Right lobe of liver (tissue), 6 donors: ENCODE measurements at regions not wholly inside any gene's neighbourhood (a gene's known extent, or its start where the extent isn't known, plus 50 kb on each side); places are given as distances from the start of the nearest gene placed in this dataset.

Source experiments
- ATAC-seq, 4 donors: fragments of 200-7000 bp; cut with Tn5 transposase; one replicate each; pipeline ENCODE4 v1.9.1; 2020; ENCODE audit warnings: mild to moderate bottlenecking in 4 of 4, moderate library complexity in 4 of 4
- DNase-seq, 3 donors: peaks; one replicate each; pipeline ENCODE4 v3.0.0-alpha.2; 2020
- H3K27ac ChIP-seq, 3 donors: fragments of 200-600 bp; one replicate each; pipeline ENCODE4 v1.8.0; 2022
- H3K27me3 ChIP-seq, 2 donors: fragments of 200-600 bp; one replicate each; pipeline ENCODE4 v1.8.0; 2022
- H3K36me3 ChIP-seq, 4 donors: fragments of 200-600 bp; sonication (generic) in 1 of 4; one replicate each; pipeline versions ENCODE4 v1.5.1 to v1.8.0; 2017 to 2022; ENCODE audit warnings: control low read depth in 1 of 4
- H3K4me1 ChIP-seq, 4 donors: fragments of 200-600 bp; sonication (generic) in 1 of 4; one replicate each; pipeline versions ENCODE4 v1.5.1 to v1.8.0; 2017 to 2022; ENCODE audit warnings: control low read depth in 1 of 4
- H3K4me3 ChIP-seq, 3 donors: fragments of 200-600 bp; one replicate each; pipeline ENCODE4 v1.8.0; 2022
- H3K9me3 ChIP-seq, 4 donors: fragments of 200-600 bp; sonication (generic) in 1 of 4; one replicate each; pipeline versions ENCODE4 v1.5.1 to v1.8.0; 2017 to 2022; ENCODE audit warnings: control low read depth in 1 of 4
- POLR2A ChIP-seq: fragments of 450-650 bp; IDR thresholded peaks from one replicate; pipeline ENCODE4 v1.6.1; 2017; ENCODE audit warnings: antibody characterized with exemption, mild to moderate bottlenecking
- WGBS: methylation state at CpG from one replicate; pipeline ENCODE4 v1.1.6; 2018; ENCODE audit warnings: low coverage, low lambda C conversion rate; ENCODE audit not compliant: insufficient coverage; ENCODE audit errors: missing lambda C conversion rate; 5-methylcytosine and 5-hydroxymethylcytosine counted together
- intact Hi-C, 2 donors: fragments of 100-400 bp; cut with DNase I; formaldehyde crosslinking; loops; one replicate each; pipeline versions ENCODE4 v1.11.2 to v1.14.1; 2022
- TF ChIP-seq, protein P1 (sequence below), 4 donors: fragments of 200-600 bp in 3 of 4; fragments of 450-650 bp in 1 of 4; IDR thresholded peaks; one replicate each; pipeline versions ENCODE4 v1.5.1 to v1.8.0; 2016 to 2022; ENCODE audit warnings: antibody characterized with exemption in 4 of 4, mild to moderate bottlenecking in 2 of 4
- donor health status: DM: no; HTN: yes; CAD: no.
- donor health status: DM: no; HTN: no; CAD: no.
- donor health status: DM: no; HTN: no; CAD: no.
- donor health status: DM: no; HTN: yes; CAD: no.
- donor health status: DM: no; HTN: yes; CAD: no.

DNA sequence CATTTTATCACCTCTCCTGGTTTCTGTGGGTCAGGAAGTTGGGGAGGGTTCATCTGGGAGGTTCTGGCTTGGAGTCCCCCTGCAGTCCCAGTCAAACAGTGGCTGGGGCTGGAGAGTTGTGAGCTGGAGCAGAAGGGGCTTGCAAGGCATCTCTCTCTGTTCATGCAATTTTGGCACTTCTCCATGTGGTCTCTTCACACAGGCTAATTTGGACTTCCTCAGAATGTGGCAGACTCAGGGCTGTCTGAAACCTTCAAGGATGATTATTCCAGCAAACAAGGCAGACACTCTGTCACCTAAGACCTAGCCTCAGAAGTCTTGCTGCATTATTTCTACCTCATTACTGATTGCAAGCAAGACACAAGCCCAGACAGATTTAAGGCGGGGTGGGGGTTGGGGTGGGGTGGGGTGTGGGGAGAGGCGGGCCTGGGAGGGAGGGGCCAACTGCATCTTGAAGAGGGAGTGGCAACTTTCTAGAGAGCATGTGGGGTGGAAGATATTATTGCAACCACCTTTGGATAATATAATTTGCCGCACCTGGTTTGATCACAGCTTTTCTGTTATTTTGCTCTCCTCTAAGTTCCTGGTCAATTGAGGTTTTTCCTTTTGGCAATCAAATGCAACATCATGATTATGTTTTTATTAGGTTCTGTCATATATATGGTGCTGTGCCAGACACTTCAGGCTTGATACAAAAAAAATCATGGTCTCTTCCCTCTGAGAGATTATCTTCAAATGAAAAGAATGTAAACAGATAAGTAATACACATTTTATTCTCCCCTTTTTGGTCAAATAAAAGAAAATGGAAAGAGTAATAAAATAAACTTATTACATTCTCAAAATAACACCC is 799.5 kb downstream of the RPA4 start:
- Histone ChIP-seq H3K4me3 (no peak overlapping the region), H3K36me3 (no peaks in the 10 kb centered on the region), H3K27me3 (no peaks in the 10 kb centered on the region), H3K9me3 (no peaks in the 10 kb centered on the region), H3K27ac (no peak overlapping the region), H3K4me1 (no peaks in the 10 kb centered on the region)
- no peak for ATAC-seq
- 62% methylated on average over 2 of the region's 3 CpGs for whole genome bisulfite sequencing
- intact Hi-C loops: no loop called here
- DNase-seq: no peak
- TF ChIP-seq, protein P1, sequence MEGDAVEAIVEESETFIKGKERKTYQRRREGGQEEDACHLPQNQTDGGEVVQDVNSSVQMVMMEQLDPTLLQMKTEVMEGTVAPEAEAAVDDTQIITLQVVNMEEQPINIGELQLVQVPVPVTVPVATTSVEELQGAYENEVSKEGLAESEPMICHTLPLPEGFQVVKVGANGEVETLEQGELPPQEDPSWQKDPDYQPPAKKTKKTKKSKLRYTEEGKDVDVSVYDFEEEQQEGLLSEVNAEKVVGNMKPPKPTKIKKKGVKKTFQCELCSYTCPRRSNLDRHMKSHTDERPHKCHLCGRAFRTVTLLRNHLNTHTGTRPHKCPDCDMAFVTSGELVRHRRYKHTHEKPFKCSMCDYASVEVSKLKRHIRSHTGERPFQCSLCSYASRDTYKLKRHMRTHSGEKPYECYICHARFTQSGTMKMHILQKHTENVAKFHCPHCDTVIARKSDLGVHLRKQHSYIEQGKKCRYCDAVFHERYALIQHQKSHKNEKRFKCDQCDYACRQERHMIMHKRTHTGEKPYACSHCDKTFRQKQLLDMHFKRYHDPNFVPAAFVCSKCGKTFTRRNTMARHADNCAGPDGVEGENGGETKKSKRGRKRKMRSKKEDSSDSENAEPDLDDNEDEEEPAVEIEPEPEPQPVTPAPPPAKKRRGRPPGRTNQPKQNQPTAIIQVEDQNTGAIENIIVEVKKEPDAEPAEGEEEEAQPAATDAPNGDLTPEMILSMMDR (IDR thresholded peaks at IDR 0.05): no peak
- no peak for TF ChIP-seq POLR2A

DNA sequence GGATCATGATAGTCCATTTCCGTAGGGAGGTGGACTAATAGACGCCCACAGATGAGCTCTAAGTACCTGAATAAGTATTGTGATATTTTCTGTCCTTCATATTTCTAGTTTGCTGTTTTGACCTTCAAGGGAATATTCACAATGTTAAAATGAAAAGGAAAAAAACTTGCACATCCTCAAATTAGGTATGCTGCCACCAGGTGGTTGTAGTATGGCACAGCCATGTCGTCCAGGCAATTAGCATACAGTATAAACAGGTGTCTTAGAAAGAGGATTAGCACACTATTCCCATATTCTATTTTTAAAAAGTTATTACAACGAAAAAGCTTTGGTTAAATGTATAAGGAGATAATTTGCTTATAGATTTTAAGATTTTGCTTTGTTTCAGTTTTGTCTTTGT is 802.0 kb downstream of the RPA4 start:
- ATAC-seq (peak; percentile 72 to 84 (median 82)), DNase-seq (peak in 1 of 3 donors; percentile 18)
- peaks cover 0 to 4% of the 10 kb centered on the region in 2 donors for H3K27me3 ChIP-seq
- no peak overlapping the region for H3K4me3 ChIP-seq
- 26% methylated on average over 4 of the region's 4 CpGs for WGBS
- H3K9me3 ChIP-seq: no peaks in the 10 kb centered on the region
- no peaks in the 10 kb centered on the region for H3K36me3 ChIP-seq
- no peaks in the 10 kb centered on the region for H3K4me1 ChIP-seq
- intact Hi-C loops: no loop called here
- TF ChIP-seq, protein P1 (IDR thresholded peaks at IDR 0.05): peak; percentile 66 to 84 (median 76)
- TF ChIP-seq POLR2A: no peak
- H3K27ac ChIP-seq: no peak overlapping the region

DNA sequence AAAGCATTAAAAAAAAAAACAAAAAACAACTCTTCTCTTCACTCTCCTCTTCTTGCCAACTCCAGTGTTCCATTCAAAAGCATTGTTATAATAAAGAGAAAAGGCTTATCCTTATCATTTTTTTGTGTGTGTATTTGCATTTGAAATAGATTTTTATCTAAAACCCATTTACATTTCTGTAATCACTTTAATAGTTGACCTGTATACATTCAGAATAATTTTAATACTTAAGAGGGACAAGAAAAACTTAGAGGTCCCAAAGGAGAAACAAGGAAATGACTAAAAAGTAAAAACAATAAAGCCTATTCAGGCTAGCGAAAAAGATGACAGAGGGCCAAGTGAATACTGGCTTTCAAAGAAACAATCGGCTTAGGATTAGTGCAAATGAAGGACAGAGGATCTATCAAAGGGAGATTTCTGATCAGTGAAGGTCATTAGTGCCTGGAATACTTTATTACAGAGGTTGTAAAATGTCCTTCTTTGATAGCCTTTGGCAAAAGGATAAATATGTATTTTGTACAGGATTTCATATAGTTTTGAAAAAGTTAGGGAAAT is 808.3 kb downstream of the RPA4 start:
- H3K36me3 ChIP-seq: no peaks in the 10 kb centered on the region
- no peak for DNase-seq
- H3K4me3 ChIP-seq: no peak overlapping the region
- 48% methylated on average over 2 of the region's 2 CpGs for WGBS
- peaks cover 0 to 5% of the 10 kb centered on the region in 2 donors for H3K27me3 ChIP-seq
- intact Hi-C loops: no loop called here
- TF ChIP-seq, protein P1 (IDR thresholded peaks at IDR 0.05): no peak
- TF ChIP-seq POLR2A: no peak
- no peaks in the 10 kb centered on the region for H3K9me3 ChIP-seq
- no peaks in the 10 kb centered on the region for H3K4me1 ChIP-seq
- no peak for ATAC-seq
- H3K27ac ChIP-seq: no peak overlapping the region

DNA sequence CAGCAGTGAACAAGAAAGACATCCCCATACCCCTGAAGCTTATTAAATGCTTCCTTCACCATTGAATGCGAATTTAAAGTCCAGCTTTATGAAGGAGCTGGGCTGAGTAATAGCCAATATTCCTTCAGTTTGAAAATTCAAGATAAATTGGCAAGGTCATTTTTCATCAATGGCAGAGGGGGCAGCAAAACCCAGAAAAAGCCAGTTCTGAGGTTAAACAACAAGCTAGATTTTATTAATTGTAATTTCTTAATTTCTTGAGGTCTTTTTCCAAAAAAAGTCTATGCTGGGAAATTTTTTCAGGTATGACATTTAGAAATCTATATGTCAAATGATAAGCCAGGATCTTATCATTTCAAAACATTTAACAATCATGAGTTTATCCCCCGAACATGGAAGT is 808.9 kb downstream of the RPA4 start:
- no peak for ATAC-seq
- no peaks in the 10 kb centered on the region for H3K9me3 ChIP-seq
- no peak for DNase-seq
- no peak overlapping the region for H3K27ac ChIP-seq
- 44% methylated on average over 2 of the region's 2 CpGs for WGBS
- H3K4me3 ChIP-seq: no peak overlapping the region
- H3K27me3 ChIP-seq: peaks cover 0 to 5% of the 10 kb centered on the region in 2 donors
- no peaks in the 10 kb centered on the region for H3K4me1 ChIP-seq
- H3K36me3 ChIP-seq: no peaks in the 10 kb centered on the region
- intact Hi-C loops: no loop called here
- TF ChIP-seq, protein P1 (IDR thresholded peaks at IDR 0.05): no peak
- no peak for TF ChIP-seq POLR2A
